HG03442 (cell line): ENCODE measurements at regions not wholly inside any gene's neighbourhood (a gene's known extent, or its start where the extent isn't known, plus 50 kb on each side); places are given as distances from the start of the nearest gene placed in this dataset.

Experiments
- ATAC-seq: cut with Tn5 transposase; IDR thresholded peaks from one replicate; pipeline ENCODE4 v1.9.1; 2021; ENCODE audit warnings: mild to moderate bottlenecking, moderate library complexity; ENCODE audit not compliant: unreplicated experiment

DNA sequence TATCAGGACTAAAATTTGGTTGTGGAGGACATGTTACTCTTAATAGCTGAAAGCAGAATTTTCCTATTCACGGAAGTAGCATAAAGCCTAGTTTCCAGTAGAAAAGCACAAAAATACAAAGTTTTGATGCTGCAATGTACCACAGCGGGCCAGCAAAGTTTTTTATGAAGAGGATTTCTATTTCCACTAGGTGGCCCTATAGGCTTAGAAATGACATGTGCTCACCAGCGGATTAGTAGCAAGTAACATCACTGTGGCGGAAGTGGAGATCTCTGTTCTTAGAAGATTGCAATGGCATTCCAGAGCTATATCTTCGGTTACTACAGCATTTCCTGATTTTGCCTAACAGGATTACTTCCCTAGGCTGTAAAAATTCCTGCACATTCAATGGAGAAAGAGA, 1219.0 kb upstream of the EYS start:
- ATAC-seq, result no peak

DNA sequence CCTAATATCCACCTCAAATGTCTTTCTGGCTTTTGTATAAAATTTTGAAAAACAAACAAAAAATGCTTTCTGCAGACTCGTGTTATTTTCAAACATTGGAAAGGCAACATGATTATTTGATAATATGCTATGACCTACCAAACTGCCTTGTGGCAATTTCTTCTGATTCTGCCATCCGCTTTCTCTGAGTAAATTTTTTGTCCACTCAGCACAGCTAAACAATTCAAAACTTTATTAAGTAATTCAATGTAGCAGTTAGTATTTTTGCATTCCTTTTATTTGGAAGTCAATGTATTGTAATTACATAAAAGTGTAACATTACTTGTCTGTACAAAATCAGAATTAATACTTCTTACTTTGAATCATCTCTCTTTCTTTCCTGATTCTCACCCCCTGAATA, 1206.6 kb upstream of the EYS start:
- no peak for ATAC-seq

DNA sequence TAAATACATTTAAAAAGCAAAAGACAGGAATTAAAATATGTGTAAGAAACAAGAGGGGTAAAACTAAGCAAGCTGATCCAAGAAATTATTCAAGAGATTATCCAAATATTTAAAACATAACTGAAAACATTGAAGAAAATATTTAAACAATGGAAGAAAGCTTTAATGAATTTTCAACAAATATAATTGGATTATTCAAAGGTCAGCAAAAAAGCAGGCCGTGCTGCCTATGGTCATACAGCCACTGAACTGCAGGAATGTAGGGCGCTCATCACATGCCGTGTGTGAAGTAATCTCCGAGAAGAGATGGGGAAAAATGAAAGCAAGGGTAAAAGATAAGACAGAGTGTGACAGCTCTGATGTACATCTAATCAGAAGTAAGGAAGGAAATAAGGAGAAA, 1195.4 kb upstream of the EYS start:
- no peak for ATAC-seq

- ATAC-seq, result no peak
Measured at GRCh38 chr6:66900133-66901083, 1193.4 kb upstream of the EYS start.

DNA sequence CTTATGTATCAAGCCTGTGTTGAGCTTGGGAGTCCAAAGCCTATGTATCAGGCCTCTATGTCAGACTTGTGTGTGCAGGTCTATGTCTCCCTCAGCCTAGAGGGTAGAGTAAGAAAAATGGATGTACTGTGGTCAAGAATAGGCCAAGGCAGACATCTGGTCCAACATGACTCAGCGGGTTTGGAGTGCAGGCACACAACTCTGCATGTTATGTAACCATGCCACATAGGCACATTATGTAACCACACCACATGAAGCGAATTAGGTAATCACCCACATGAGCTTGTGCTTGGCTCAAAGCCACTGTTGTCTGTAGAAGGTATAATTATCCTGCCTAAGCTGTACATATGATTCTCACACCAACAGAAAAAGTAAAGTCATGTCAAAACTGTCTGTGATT, 1190.5 kb upstream of the EYS start:
- ATAC-seq, result no peak

DNA sequence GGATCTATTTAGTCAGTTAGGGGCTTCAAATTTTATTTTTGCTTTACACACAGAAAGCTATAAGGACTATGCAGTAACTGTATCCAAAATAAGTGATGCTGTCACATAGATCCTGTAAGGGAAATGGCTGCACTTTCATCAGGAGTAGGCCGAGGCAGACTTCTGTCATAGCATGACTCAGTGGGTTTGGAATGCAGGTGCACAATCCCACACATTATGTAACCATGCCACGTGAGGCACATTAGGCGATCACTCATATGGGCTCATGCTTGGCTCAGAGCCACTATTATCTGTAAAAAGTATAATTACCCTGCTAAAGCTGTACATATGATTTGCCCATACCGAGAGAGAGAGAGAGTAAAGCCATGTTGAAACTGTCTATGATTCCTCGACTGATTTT, 1189.4 kb upstream of the EYS start:
- ATAC-seq, result no peak

DNA sequence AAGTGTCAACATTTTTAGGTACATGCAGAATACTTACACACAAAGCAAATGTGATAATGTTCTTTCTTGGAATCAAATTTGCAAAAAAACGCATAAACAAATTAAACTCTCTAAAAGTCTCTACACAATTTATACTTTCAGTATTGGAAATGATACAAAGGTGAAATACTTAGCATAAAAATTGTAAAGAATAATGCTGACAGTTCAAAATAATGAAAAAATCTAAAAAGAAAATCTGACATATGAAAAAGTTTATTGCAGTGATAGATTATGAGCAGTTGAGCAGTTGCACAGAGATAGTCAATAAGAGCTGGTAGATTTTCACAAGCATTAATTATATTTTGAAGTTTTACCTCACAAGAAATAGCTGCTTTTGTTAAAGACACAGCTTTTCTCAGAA, 1176.4 kb upstream of the EYS start:
- ATAC-seq, result no peak

DNA sequence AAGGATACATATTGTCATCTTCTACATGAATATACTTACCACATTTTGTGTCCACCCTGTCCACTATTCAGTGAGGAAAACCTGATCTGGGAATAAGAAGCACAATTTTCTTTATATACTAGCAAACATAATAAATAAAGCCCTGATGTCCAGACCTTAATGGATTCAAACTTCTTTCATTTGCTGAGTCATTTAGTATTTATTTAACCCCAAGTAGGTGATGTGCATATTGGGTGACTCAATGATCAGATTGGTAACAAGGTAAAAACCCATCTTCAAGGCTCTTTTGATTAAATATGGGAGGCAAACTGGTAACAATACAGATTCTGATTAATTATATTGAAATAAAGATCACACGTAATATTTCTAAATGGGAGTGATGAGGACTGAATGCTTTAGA, 1159.8 kb upstream of the EYS start:
- no peak for ATAC-seq

GRCh38 chr6:66865771-66866170, 1158.7 kb upstream of the EYS start:
- ATAC-seq, result no peak

DNA sequence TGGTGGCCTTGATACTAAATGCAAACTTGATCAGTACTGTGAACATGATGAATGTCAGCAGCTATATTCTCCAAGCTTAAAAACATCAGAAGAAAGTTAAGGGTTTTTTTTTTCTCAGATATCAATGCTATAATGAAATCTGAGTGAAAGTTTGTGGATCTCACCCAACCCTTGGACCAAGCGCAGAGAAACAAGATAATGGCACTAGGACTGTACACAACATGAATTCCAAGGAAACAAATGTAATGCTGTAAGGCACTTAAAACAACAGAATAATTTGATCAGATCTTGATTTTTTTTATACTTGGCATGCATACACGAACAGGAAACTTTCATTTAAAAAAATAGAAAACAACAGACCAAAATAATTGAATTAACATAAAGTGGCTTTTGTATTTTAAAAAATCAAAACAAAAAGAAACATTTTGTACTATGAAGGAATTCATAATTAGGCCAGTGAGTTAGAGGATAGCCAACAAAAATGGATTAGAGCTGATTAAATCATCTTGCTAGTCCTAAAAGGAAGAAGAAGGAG, 1154.0 kb upstream of the EYS start:
- ATAC-seq, result no peak

DNA sequence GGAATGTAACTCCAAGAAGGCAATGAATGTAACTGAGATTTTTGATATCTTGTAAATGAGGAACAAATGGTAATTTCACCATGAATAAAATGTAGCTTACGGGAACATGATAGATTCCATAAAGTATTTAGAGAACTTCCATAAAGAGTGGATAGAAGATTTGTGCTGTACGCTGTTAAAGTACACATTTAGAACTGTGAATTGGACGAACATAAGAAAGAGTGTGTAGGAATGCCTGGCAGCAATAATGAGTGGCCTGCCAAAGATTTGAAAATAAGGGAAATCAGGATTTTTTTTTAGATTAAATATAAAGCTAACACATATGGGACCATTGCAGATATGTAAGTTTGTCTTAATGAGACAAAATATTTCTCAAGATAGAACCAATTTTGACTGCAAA, 1153.3 kb upstream of the EYS start:
- ATAC-seq, result no peak

- no peak for ATAC-seq
Measured at GRCh38 chr6:66858196-66858595, 1151.2 kb upstream of the EYS start.

DNA sequence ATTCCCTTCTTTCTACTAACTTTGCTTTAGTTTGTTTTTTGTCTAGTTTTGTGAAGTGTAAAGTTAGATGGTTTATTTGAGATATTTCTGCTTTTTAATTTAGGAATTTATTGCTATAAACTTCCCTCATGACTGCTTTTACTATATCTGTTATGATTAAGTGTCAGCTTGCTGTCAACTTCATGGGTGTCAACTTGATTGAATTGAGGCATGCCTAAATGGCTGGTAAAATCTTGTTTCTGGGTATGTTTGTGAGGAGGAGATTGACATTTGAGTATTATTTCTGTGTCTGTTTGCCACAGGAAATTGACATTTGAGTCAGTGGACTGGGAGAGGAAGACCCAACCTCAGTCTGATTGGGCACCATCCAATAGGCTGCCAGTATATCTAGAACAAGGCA, 1147.0 kb upstream of the EYS start:
- ATAC-seq, result no peak

GRCh38 chr6:66851930-66852329, 1144.9 kb upstream of the EYS start:
- ATAC-seq, result no peak

GRCh38 chr6:66849843-66850242, 1142.8 kb upstream of the EYS start:
- no peak for ATAC-seq

- no peak for ATAC-seq
Measured at GRCh38 chr6:66848244-66848953, 1141.4 kb upstream of the EYS start.

GRCh38 chr6:66838764-66839163, 1131.7 kb upstream of the EYS start:
- ATAC-seq, result no peak

- no peak for ATAC-seq
Measured at GRCh38 chr6:66825539-66825938, 1118.5 kb upstream of the EYS start.

- ATAC-seq, result no peak
Measured at GRCh38 chr6:66814156-66814555, 1107.1 kb upstream of the EYS start.

- no peak for ATAC-seq
Measured at GRCh38 chr6:66808771-66809170, 1101.7 kb upstream of the EYS start.

DNA sequence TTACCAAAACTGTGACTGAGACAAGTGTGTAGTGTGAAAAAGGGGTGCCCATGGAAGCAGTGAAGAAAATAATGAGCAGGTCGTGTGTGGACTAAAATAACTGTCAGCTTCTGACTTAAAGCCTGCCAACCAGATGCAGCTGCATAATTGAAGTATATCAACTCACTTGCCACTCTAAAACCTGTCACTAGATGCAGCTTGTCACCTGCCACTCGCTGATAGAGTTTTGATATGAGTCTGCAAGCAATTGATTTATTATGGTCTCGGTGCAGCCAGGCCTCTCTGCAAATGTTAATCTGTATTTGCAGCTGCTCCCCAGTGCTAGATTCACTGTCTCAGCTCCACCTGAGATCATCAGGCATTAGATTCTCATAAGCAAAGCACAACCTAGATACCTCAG, 1090.0 kb upstream of the EYS start:
- no peak for ATAC-seq

DNA sequence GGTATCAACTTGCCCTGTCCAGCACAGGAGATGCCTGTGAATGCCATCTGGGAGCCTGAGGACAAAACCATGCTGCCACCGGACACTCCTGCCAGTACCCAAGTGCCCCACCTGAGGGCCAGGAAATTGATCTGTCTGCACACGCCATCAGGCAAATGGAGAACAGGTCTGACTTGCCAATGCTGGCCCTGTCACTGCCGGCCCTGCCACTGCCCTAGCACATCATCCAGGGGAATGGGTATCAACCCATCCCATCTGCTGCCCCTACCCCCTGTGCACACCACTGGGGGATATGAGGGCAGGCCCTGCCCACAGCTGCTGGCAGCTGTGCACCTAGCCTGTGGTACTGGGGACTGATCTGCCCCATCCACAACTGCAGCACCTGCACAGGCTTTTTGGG, 1081.6 kb upstream of the EYS start:
- ATAC-seq, result no peak
